HL-60 (cell line): ENCODE measurements at regions not wholly inside any gene's neighbourhood (a gene's known extent, or its start where the extent isn't known, plus 50 kb on each side); places are given as distances from the start of the nearest gene placed in this dataset.

Experiments used
- SPI1 ChIP-seq: IDR thresholded peaks from 2 replicates; pipeline ENCODE4 v1.6.1; 2012; ENCODE audit warnings: low read depth, mild to moderate bottlenecking, borderline replicate concordance
- TF ChIP-seq, protein P1 (sequence below): IDR thresholded peaks from one replicate; pipeline ENCODE4 v1.5.1; 2011; ENCODE audit warnings: low read length, control low read depth, inconsistent platforms; ENCODE audit not compliant: insufficient read depth

DNA sequence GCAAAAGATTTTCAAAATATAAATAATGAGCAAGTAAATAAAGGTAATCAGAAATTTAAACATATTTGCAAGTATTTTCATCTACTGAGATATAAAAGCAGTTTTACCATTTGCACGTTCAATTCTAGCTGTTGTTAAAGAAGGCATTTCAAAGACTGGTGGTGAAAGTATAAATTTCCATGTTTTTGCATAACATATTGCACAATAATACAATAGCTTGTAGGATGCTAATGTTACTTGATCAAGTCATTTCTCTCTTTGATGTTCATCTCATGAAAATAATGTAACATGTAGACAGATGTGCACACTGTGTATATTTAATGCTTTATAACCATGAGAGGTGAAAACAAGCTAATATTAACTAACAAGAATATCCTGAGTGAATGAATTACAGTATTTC is 651.9 kb downstream of the CDH9 start:
- TF ChIP-seq, protein P1, sequence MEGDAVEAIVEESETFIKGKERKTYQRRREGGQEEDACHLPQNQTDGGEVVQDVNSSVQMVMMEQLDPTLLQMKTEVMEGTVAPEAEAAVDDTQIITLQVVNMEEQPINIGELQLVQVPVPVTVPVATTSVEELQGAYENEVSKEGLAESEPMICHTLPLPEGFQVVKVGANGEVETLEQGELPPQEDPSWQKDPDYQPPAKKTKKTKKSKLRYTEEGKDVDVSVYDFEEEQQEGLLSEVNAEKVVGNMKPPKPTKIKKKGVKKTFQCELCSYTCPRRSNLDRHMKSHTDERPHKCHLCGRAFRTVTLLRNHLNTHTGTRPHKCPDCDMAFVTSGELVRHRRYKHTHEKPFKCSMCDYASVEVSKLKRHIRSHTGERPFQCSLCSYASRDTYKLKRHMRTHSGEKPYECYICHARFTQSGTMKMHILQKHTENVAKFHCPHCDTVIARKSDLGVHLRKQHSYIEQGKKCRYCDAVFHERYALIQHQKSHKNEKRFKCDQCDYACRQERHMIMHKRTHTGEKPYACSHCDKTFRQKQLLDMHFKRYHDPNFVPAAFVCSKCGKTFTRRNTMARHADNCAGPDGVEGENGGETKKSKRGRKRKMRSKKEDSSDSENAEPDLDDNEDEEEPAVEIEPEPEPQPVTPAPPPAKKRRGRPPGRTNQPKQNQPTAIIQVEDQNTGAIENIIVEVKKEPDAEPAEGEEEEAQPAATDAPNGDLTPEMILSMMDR = no peak
- no peak for TF ChIP-seq SPI1
